GM12878 (cell line): ENCODE measurements at regions not wholly inside any gene's neighbourhood (a gene's known extent, or its start where the extent isn't known, plus 50 kb on each side); places are given as distances from the start of the nearest gene placed in this dataset.

ENCODE experiments used
- ATAC-seq: fragments of 200-7000 bp; cut with Tn5 transposase; 3 replicates; pipeline ENCODE4 v1.9.1; 2020; ENCODE audit warnings: mild to moderate bottlenecking, moderate library complexity
- BruUV-seq: library from RNA; stranded (reverse); fragments of 400-500 nt; replicated peaks from 2 replicates; lab custom pipeline; 2021; lab: Mats Ljungman, UMichigan
- CTCF ChIA-PET: fragments of 300-600 bp; sonication (Branson Sonifier 250); formaldehyde crosslinking; extraction: SDS; loops from one replicate; lab custom pipeline; 2021; ENCODE audit warnings: inconsistent platforms; lab: Yijun Ruan, JAX
- POLR2A ChIA-PET: fragments of 350-600 bp; formaldehyde crosslinking; extraction: SDS; loops from one replicate; lab custom pipeline; 2021; ENCODE audit warnings: inconsistent platforms; lab: Charles Lee
- RAD21 ChIA-PET: fragments of 300-600 bp; sonication (Branson Sonifier 250); formaldehyde crosslinking; loops from one replicate; lab custom pipeline; 2023; ENCODE audit warnings: antibody characterized with exemption; ENCODE audit not compliant: unreplicated experiment; lab: Charles Lee
- SMC1A ChIA-PET: fragments of 300-600 bp; sonication (Branson Sonifier 250); formaldehyde crosslinking; loops from one replicate; lab custom pipeline; 2023; ENCODE audit not compliant: unreplicated experiment, uncharacterized antibody; lab: Charles Lee
- DNase-seq: peaks from one replicate; pipeline ENCODE4 v3.0.0-alpha.2; 2011; ENCODE audit warnings: low read depth, low spot score
- FAIRE-seq: peaks from 3 replicates; lab custom pipeline; 2011; peaks lifted over from hg19 to GRCh38; lab: Jason Lieb, UNC
- H2AFZ ChIP-seq: 2 replicates; pipeline ENCODE4 v1.6.0; 2011; ENCODE audit warnings: low read depth, low read length, control low read depth; ENCODE audit not compliant: control insufficient read depth
- H3K27ac ChIP-seq: 2 replicates; pipeline ENCODE4 v1.5.1; 2011; ENCODE audit warnings: control low read depth; ENCODE audit not compliant: control insufficient read depth, insufficient read depth
- H3K27me3 ChIP-seq, 2 experiments: replicated peaks in 1 of 2; 2 replicates each; pipeline versions ENCODE4 v1.6.0 to v1.6.1; 2011; ENCODE audit warnings: low read length in 1 of 2; ENCODE audit not compliant: control insufficient read depth in 2 of 2, insufficient read depth in 2 of 2
- H3K36me3 ChIP-seq, 2 experiments: 2 replicates each; pipeline ENCODE4 v1.5.1; 2011; ENCODE audit warnings: low read length in 1 of 2; ENCODE audit not compliant: control insufficient read depth in 2 of 2, insufficient read depth in 2 of 2
- H3K4me1 ChIP-seq: 2 replicates; pipeline ENCODE4 v1.6.1; 2011; ENCODE audit warnings: mild to moderate bottlenecking, low read length, moderate library complexity, mixed read lengths; ENCODE audit not compliant: control insufficient read depth, insufficient read depth
- H3K4me2 ChIP-seq: 2 replicates; pipeline ENCODE4 v1.6.0; 2011; ENCODE audit warnings: control low read depth; ENCODE audit not compliant: control insufficient read depth, insufficient read depth
- H3K4me3 ChIP-seq: fragments of 200-600 bp; sonication (generic); 2 replicates; pipeline ENCODE4 v1.5.1; 2016
- H3K79me2 ChIP-seq: 2 replicates; pipeline ENCODE4 v1.6.0; 2011; ENCODE audit warnings: low read length; ENCODE audit not compliant: control insufficient read depth, insufficient read depth
- H3K9ac ChIP-seq: 2 replicates; pipeline ENCODE4 v1.8.0; 2011; ENCODE audit warnings: low read length, control low read depth, mixed read lengths; ENCODE audit not compliant: control insufficient read depth, insufficient read depth
- H3K9me3 ChIP-seq: replicated peaks from 3 replicates; pipeline ENCODE4 v1.5.1; 2011; ENCODE audit warnings: mild to moderate bottlenecking, low read length; ENCODE audit not compliant: control insufficient read depth, insufficient read depth
- H4K20me1 ChIP-seq: 2 replicates; pipeline ENCODE4 v1.6.0; 2011; ENCODE audit not compliant: control insufficient read depth, insufficient read depth
- ATF2 ChIP-seq: IDR thresholded peaks from 2 replicates; pipeline ENCODE4 v1.6.1; 2012; ENCODE audit warnings: low read length, inconsistent platforms
- CBFB ChIP-seq: IDR thresholded peaks from 2 replicates; pipeline ENCODE4 v1.6.1; 2016; ENCODE audit warnings: antibody characterized with exemption, low read depth
- CHD2 ChIP-seq: IDR thresholded peaks from 2 replicates; pipeline ENCODE4 v1.6.1; 2011; ENCODE audit warnings: low read depth, low read length, improper control_type of control experiment, borderline replicate concordance
- EZH2 ChIP-seq: IDR thresholded peaks from 2 replicates; pipeline ENCODE4 v1.6.1; 2012; ENCODE audit warnings: low read depth, mild to moderate bottlenecking, control low read depth, inconsistent platforms, low read length, borderline replicate concordance; ENCODE audit not compliant: control insufficient read depth
- HDGF ChIP-seq: fragments of 450-650 bp; IDR thresholded peaks from 2 replicates; pipeline ENCODE4 v1.6.1; 2016; ENCODE audit warnings: antibody characterized with exemption
- IRF4 ChIP-seq: IDR thresholded peaks from 2 replicates; pipeline ENCODE4 v1.6.1; 2011; ENCODE audit warnings: low read depth, low read length
- PBX3 ChIP-seq: IDR thresholded peaks from 2 replicates; pipeline ENCODE4 v1.6.1; 2011; ENCODE audit warnings: mild to moderate bottlenecking, low read depth, low read length, moderate library complexity; ENCODE audit not compliant: insufficient replicate concordance
- RELA ChIP-seq: fragments of 450-650 bp; IDR thresholded peaks from 2 replicates; pipeline ENCODE4 v1.8.0; 2014; ENCODE audit warnings: borderline replicate concordance; ENCODE audit not compliant: partially characterized antibody
- REST ChIP-seq: IDR thresholded peaks from 2 replicates; pipeline ENCODE4 v1.6.1; 2012; ENCODE audit warnings: mild to moderate bottlenecking, low read depth, low read length
- TARDBP ChIP-seq: IDR thresholded peaks from 2 replicates; pipeline ENCODE4 v1.6.1; 2016; ENCODE audit warnings: borderline replicate concordance
- ZBED1 ChIP-seq: IDR thresholded peaks from 2 replicates; pipeline ENCODE4 v1.6.1; 2016; ENCODE audit warnings: borderline replicate concordance
- ZNF24 ChIP-seq: fragments of 450-650 bp; IDR thresholded peaks from 2 replicates; pipeline ENCODE4 v1.6.1; 2017; ENCODE audit warnings: antibody characterized with exemption, mild to moderate bottlenecking
- ZSCAN29 ChIP-seq: fragments of 450-650 bp; IDR thresholded peaks from 2 replicates; pipeline ENCODE4 v1.6.1; 2017; ENCODE audit warnings: mild to moderate bottlenecking, moderate library complexity
- WGBS: methylation state at CpG from one replicate; pipeline ENCODE4 v1.1.6; 2016; ENCODE audit warnings: low lambda C conversion rate; ENCODE audit not compliant: insufficient replicate concordance, insufficient coverage; ENCODE audit errors: missing lambda C conversion rate; 5-methylcytosine and 5-hydroxymethylcytosine counted together
- in situ Hi-C: fragments of 300-500 bp; cut with MboI; formaldehyde crosslinking; loops from 9 replicates; pipeline ENCODE4 v1.14.3; 2018; ENCODE audit warnings: mixed read lengths
- intact Hi-C: fragments of 100-400 bp; cut with micrococcal nuclease; formaldehyde crosslinking; loops from one replicate; pipeline ENCODE4 v1.14.2; 2022; ENCODE audit not compliant: unreplicated experiment
- TF ChIP-seq, protein P1 (sequence below): IDR thresholded peaks from 2 replicates; pipeline ENCODE4 v1.6.1; 2011; ENCODE audit warnings: low read depth, mild to moderate bottlenecking, low read length, moderate library complexity, borderline replicate concordance; ENCODE audit errors: extremely low read depth
- TF ChIP-seq, protein P2 (sequence below): fragments of 450-650 bp; IDR thresholded peaks from 2 replicates; pipeline ENCODE4 v1.6.1; 2017; ENCODE audit warnings: antibody characterized with exemption, mild to moderate bottlenecking, moderate library complexity

GRCh38 chr12:93042283-93042682 lies 113.2 kb upstream of the EEA1 start (continued):
- TF ChIP-seq ATF2: no peak
- TF ChIP-seq CHD2: no peak
- TF ChIP-seq, protein P1, sequence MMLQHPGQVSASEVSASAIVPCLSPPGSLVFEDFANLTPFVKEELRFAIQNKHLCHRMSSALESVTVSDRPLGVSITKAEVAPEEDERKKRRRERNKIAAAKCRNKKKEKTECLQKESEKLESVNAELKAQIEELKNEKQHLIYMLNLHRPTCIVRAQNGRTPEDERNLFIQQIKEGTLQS: no peak

DNA sequence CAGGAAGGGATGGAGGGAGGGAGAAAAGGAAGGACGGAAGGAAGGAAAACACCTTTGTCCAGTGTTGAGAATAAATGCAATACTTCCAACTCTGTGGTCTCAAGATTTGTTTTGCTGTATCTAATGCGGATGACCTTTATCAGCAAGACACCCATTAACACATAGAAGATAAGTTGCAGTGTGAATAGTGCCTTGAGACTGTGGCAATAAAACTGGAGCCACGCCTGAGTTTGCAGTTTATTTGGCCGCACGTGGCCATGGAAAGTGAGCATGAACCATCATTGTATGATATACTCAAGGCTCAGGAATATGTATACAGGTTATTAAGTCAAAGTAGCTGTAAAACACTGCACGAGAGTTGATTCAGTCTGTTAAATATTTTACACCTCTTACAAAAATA lies 113.6 kb upstream of the EEA1 start:
- CTCF ChIA-PET: no interaction called here
- in situ Hi-C loops (no loop called here), intact Hi-C loops (no loop called here)
- SMC1A ChIA-PET: interaction anchor here (0.8 to 1.6 kb wide), 2 partner anchors 8 to 16 kb away, joined by 4 to 5 read pairs; no protein-coding TSS in a partner anchor
- FAIRE-seq (no peak), DNase-seq (no peak), ATAC-seq (no peak)
- Histone ChIP-seq H3K79me2 (no peaks in the 10 kb centered on the region), H3K36me3 (no peaks in the 10 kb centered on the region), H2AFZ (no peak overlapping the region), H3K4me2 (no peak overlapping the region), H3K4me1 (no peaks in the 10 kb centered on the region), H3K27ac (no peak overlapping the region), H4K20me1 (no peaks in the 10 kb centered on the region), H3K9me3 (no peaks in the 10 kb centered on the region; the same call in 2 of the 3 replicates), H3K9ac (no peak overlapping the region), H3K4me3 (no peak overlapping the region), H3K27me3 (no peaks in the 10 kb centered on the region)
- POLR2A ChIA-PET: interaction anchor here (1.0 to 1.6 kb wide), 2 partner anchors 17 to 373 kb away, joined by 3 to 4 read pairs; no protein-coding TSS in a partner anchor
- no peak for TF ChIP-seq HDGF
- no peak for TF ChIP-seq RELA
- no peak for TF ChIP-seq ZSCAN29
- TF ChIP-seq, protein P2, sequence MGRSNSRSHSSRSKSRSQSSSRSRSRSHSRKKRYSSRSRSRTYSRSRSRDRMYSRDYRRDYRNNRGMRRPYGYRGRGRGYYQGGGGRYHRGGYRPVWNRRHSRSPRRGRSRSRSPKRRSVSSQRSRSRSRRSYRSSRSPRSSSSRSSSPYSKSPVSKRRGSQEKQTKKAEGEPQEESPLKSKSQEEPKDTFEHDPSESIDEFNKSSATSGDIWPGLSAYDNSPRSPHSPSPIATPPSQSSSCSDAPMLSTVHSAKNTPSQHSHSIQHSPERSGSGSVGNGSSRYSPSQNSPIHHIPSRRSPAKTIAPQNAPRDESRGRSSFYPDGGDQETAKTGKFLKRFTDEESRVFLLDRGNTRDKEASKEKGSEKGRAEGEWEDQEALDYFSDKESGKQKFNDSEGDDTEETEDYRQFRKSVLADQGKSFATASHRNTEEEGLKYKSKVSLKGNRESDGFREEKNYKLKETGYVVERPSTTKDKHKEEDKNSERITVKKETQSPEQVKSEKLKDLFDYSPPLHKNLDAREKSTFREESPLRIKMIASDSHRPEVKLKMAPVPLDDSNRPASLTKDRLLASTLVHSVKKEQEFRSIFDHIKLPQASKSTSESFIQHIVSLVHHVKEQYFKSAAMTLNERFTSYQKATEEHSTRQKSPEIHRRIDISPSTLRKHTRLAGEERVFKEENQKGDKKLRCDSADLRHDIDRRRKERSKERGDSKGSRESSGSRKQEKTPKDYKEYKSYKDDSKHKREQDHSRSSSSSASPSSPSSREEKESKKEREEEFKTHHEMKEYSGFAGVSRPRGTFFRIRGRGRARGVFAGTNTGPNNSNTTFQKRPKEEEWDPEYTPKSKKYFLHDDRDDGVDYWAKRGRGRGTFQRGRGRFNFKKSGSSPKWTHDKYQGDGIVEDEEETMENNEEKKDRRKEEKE: no peak
- TF ChIP-seq TARDBP: no peak
- no peak for TF ChIP-seq PBX3
- no peak for TF ChIP-seq REST
- TF ChIP-seq ZBED1: no peak
- TF ChIP-seq ZNF24: no peak
- TF ChIP-seq CBFB: no peak
- TF ChIP-seq IRF4: no peak
- no peak for TF ChIP-seq EZH2
- BruUV-seq: no TSS peak
- WGBS: 95% methylated on average over 5 of the region's 6 CpGs
- RAD21 ChIA-PET: interaction anchor here (0.9 kb wide), 1 partner anchor 93 kb away, joined by 3 read pairs; no protein-coding TSS in a partner anchor
